Erythroblast (primary cell): ENCODE measurements at regions not wholly inside any gene's neighbourhood (a gene's known extent, or its start where the extent isn't known, plus 50 kb on each side); places are given as distances from the start of the nearest gene placed in this dataset.

ENCODE experiments used
- DNase-seq, 2 experiments: peaks; one replicate each; lab custom pipeline; 2025; lab: John Stamatoyannopoulos, UW
- GATA1 ChIP-seq: IDR thresholded peaks from 2 replicates; pipeline ENCODE4 v1.6.1; 2011; ENCODE audit warnings: low read depth, mild to moderate bottlenecking, control low read depth, low read length, moderate library complexity
- POLR2A ChIP-seq: IDR thresholded peaks from 2 replicates; pipeline ENCODE4 v1.6.1; 2011; ENCODE audit warnings: mild to moderate bottlenecking, low read length

- no peak for TF ChIP-seq GATA1
- no peak for TF ChIP-seq POLR2A
- DNase-seq = no peak
Measured at GRCh38 chr11:39971938-39972337, 1487.5 kb downstream of the LRRC4C start.

- DNase-seq = no peak
- TF ChIP-seq POLR2A (no peak), GATA1 (no peak)
Measured at GRCh38 chr11:39968071-39968470, 1491.4 kb downstream of the LRRC4C start.

- no peak for DNase-seq
- TF ChIP-seq POLR2A (no peak), GATA1 (no peak)
Measured at GRCh38 chr11:39965701-39966100, 1493.8 kb downstream of the LRRC4C start.

- DNase-seq = no peak
- TF ChIP-seq GATA1 = no peak
- TF ChIP-seq POLR2A = no peak
Measured at GRCh38 chr11:39960206-39960605, 1499.2 kb downstream of the LRRC4C start.

GRCh38 chr11:39932966-39933365 lies 1526.5 kb downstream of the LRRC4C start:
- DNase-seq = no peak
- TF ChIP-seq POLR2A (no peak), GATA1 (no peak)

- no peak for DNase-seq
- no peak for TF ChIP-seq GATA1
- no peak for TF ChIP-seq POLR2A
Measured at GRCh38 chr11:39917256-39917655, 1542.2 kb downstream of the LRRC4C start.

GRCh38 chr11:39910087-39910486 lies 1549.4 kb downstream of the LRRC4C start:
- TF ChIP-seq GATA1 = no peak
- no peak for TF ChIP-seq POLR2A
- no peak for DNase-seq

- DNase-seq = no peak
- TF ChIP-seq POLR2A (no peak), GATA1 (no peak)
Measured at GRCh38 chr11:39860931-39861330, 1598.5 kb downstream of the LRRC4C start.

GRCh38 chr11:39817241-39817640 lies 1642.2 kb downstream of the LRRC4C start:
- TF ChIP-seq POLR2A (no peak), GATA1 (no peak)
- DNase-seq = no peak

- DNase-seq = no peak
- TF ChIP-seq GATA1 = no peak
- TF ChIP-seq POLR2A = no peak
Measured at GRCh38 chr11:39810358-39810757, 1649.1 kb downstream of the LRRC4C start.

- TF ChIP-seq GATA1 = no peak
- TF ChIP-seq POLR2A = no peak
- DNase-seq = no peak
Measured at GRCh38 chr11:39809833-39810232, 1649.6 kb downstream of the LRRC4C start.

GRCh38 chr11:39807904-39808303 lies 1651.5 kb downstream of the LRRC4C start:
- TF ChIP-seq POLR2A = no peak
- no peak for TF ChIP-seq GATA1

GRCh38 chr11:39806652-39807051 lies 1652.8 kb downstream of the LRRC4C start:
- no peak for DNase-seq
- TF ChIP-seq GATA1 (no peak), POLR2A (no peak)

More at GRCh38 chr11:39807904-39808303, 1651.5 kb downstream of the LRRC4C start:
- DNase-seq = no peak

- TF ChIP-seq GATA1 (no peak), POLR2A (no peak)
- no peak for DNase-seq
Measured at GRCh38 chr11:39804271-39804670, 1655.2 kb downstream of the LRRC4C start.

GRCh38 chr11:39786682-39787081 lies 1672.8 kb downstream of the LRRC4C start:
- DNase-seq = no peak
- no peak for TF ChIP-seq POLR2A
- TF ChIP-seq GATA1 = no peak

GRCh38 chr11:39786281-39786680 lies 1673.2 kb downstream of the LRRC4C start:
- TF ChIP-seq GATA1 = no peak
- no peak for TF ChIP-seq POLR2A
- DNase-seq = no peak

GRCh38 chr11:39784873-39785272 lies 1674.6 kb downstream of the LRRC4C start:
- no peak for TF ChIP-seq POLR2A
- no peak for TF ChIP-seq GATA1
- DNase-seq = no peak
